ENCODE measurements at regions not wholly inside any gene's neighbourhood (a gene's known extent, or its start where the extent isn't known, plus 50 kb on each side); places are given as distances from the start of the nearest gene placed in this dataset.

DNA sequence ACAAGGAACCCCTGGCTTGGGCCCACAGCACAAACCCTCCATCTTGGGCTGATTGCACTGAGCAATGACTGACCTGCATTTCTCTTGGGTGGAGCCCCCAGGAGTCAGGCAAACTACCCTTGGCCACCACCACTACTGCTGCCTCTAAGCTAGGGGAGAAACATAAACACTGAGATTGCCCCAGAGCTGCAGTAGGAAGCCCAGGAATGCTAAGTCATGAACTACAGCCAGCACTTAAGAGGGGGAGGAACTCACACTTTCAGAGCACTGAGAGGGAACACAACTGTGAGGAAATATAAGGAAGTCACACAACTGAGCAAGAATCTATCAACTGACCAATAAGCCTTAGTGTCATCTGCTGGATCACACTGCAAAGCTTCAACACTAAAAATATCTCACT is 111.6 kb upstream of the PPP3CA start:
- TF ChIP-seq, protein P1, sequence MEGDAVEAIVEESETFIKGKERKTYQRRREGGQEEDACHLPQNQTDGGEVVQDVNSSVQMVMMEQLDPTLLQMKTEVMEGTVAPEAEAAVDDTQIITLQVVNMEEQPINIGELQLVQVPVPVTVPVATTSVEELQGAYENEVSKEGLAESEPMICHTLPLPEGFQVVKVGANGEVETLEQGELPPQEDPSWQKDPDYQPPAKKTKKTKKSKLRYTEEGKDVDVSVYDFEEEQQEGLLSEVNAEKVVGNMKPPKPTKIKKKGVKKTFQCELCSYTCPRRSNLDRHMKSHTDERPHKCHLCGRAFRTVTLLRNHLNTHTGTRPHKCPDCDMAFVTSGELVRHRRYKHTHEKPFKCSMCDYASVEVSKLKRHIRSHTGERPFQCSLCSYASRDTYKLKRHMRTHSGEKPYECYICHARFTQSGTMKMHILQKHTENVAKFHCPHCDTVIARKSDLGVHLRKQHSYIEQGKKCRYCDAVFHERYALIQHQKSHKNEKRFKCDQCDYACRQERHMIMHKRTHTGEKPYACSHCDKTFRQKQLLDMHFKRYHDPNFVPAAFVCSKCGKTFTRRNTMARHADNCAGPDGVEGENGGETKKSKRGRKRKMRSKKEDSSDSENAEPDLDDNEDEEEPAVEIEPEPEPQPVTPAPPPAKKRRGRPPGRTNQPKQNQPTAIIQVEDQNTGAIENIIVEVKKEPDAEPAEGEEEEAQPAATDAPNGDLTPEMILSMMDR (conservative IDR thresholded peaks at IDR 0.05; ENCODE audit: low read length): no peak
- no peak for TF ChIP-seq EZH2phosphoT487 (IDR thresholded peaks at IDR 0.05; ENCODE audit: borderline replicate concordance)

Measured in Loucy (cell line).